ENCODE measurements at regions not wholly inside any gene's neighbourhood (a gene's known extent, or its start where the extent isn't known, plus 50 kb on each side); places are given as distances from the start of the nearest gene placed in this dataset.
"Not testable (repeated sequence)": the region's sequence is repeated elsewhere in the genome, so short reads cannot be mapped to it uniquely, and the experiment has no call there.

DNA sequence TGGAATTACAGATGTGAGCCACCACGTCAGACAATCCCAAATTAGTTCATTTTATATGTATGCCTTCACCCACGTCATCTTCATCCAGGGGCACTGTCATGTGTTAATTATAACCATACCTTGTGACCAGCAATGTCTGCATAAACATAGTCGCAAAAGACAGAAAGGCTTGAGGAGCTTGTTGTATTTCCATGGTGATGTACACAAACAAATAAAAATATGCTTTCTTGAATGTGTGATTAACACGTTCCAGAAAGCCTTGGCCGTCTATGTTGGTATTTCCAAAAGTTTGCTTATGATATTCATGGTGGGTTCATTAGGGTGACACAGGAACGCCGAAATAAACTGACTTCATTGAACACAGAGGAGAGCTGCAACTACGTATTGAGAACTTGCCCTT, 524.7 kb upstream of the ZNF717 start:
- Histone ChIP-seq H3K27ac (ENCODE audit: low read depth in 2 of 2, low read length in 2 of 2) (no peak overlapping the region), H3K36me3 (ENCODE audit: control insufficient read depth in 2 of 3, insufficient read depth in 3 of 3, low read length in 3 of 3) (no peaks in the 10 kb centered on the region), H3K4me3 (ENCODE audit: low read length in 3 of 3) (no peak overlapping the region), H3K9me3 (ENCODE audit: control insufficient read depth in 2 of 3, insufficient read depth in 1 of 3, low read length in 3 of 3) (no peaks in the 10 kb centered on the region), H3K9ac (ENCODE audit: low read length in 3 of 3) (no peak overlapping the region), H3K4me1 (ENCODE audit: control insufficient read depth in 2 of 3, insufficient read depth in 2 of 3, low read depth in 1 of 3, low read length in 3 of 3) (no peaks in the 10 kb centered on the region), H3K27me3 (ENCODE audit: control insufficient read depth, insufficient read depth, low read length) (no peaks in the 10 kb centered on the region)
- TF ChIP-seq, protein P1, sequence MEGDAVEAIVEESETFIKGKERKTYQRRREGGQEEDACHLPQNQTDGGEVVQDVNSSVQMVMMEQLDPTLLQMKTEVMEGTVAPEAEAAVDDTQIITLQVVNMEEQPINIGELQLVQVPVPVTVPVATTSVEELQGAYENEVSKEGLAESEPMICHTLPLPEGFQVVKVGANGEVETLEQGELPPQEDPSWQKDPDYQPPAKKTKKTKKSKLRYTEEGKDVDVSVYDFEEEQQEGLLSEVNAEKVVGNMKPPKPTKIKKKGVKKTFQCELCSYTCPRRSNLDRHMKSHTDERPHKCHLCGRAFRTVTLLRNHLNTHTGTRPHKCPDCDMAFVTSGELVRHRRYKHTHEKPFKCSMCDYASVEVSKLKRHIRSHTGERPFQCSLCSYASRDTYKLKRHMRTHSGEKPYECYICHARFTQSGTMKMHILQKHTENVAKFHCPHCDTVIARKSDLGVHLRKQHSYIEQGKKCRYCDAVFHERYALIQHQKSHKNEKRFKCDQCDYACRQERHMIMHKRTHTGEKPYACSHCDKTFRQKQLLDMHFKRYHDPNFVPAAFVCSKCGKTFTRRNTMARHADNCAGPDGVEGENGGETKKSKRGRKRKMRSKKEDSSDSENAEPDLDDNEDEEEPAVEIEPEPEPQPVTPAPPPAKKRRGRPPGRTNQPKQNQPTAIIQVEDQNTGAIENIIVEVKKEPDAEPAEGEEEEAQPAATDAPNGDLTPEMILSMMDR (IDR thresholded peaks at IDR 0.05; ENCODE audit: borderline replicate concordance, extremely low read depth, insufficient read depth): no peak
- intact Hi-C loops (cut with DNase I): no loop called here
- FAIRE-seq: no peak
- no peak for DNase-seq

DNA sequence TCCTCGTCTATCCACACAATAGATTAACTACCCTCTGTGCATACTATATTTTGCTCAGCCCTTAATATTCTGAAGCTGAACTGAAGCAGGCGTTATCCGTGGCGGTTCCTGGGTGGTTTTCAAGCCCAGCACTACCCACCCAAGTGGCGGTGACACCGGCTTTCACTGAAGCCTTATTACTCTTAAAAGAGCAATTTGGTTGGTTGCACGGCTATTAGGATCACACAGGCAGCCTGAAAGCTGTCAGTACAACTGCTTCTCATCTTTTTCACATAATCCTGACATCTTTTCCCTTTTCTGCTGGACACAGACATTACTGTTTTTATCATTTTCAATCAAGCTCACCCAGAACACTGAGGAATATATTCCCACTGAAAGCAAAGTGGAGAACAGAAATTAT, 525.3 kb upstream of the ZNF717 start:
- Histone ChIP-seq H3K9ac (ENCODE audit: low read length in 3 of 3) (no peak overlapping the region), H3K4me1 (ENCODE audit: control insufficient read depth in 2 of 3, insufficient read depth in 2 of 3, low read depth in 1 of 3, low read length in 3 of 3) (no peaks in the 10 kb centered on the region), H3K27ac (ENCODE audit: low read depth in 2 of 2, low read length in 2 of 2) (no peak overlapping the region), H3K27me3 (ENCODE audit: control insufficient read depth, insufficient read depth, low read length) (no peaks in the 10 kb centered on the region), H3K9me3 (ENCODE audit: control insufficient read depth in 2 of 3, insufficient read depth in 1 of 3, low read length in 3 of 3) (no peaks in the 10 kb centered on the region), H3K36me3 (ENCODE audit: control insufficient read depth in 2 of 3, insufficient read depth in 3 of 3, low read length in 3 of 3) (no peaks in the 10 kb centered on the region), H3K4me3 (ENCODE audit: low read length in 3 of 3) (no peak overlapping the region)
- no peak for FAIRE-seq
- DNase-seq: no peak
- TF ChIP-seq, protein P1 (IDR thresholded peaks at IDR 0.05; ENCODE audit: borderline replicate concordance, extremely low read depth, insufficient read depth): no peak
- intact Hi-C loops (cut with DNase I): no loop called here

DNA sequence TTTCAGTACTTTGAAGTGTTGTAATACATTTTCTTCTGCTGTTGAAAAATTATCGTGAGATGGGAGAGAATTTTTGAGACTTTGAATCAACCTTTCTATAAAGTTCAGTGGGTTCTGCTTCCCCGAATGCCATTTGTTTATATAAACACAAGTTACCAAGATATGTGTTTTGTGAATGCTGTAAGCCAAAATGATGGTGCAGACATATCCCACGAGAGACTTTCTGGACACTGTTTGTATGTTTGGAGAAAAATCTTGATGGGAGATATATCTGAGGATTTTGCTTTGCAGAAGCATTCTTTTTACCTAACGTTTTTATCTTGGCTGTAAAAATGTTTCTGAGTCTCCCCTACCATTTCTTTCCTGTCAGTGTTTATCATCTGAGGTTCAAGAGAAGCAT, 526.6 kb upstream of the ZNF717 start:
- H3K4me3 ChIP-seq (ENCODE audit: low read length in 3 of 3): no peak overlapping the region
- H3K9ac ChIP-seq (ENCODE audit: low read length in 3 of 3): no peak overlapping the region
- no peaks in the 10 kb centered on the region for H3K9me3 ChIP-seq (ENCODE audit: control insufficient read depth in 2 of 3, insufficient read depth in 1 of 3, low read length in 3 of 3)
- no peaks in the 10 kb centered on the region for H3K36me3 ChIP-seq (ENCODE audit: control insufficient read depth in 2 of 3, insufficient read depth in 3 of 3, low read length in 3 of 3)
- H3K27me3 ChIP-seq (ENCODE audit: control insufficient read depth, insufficient read depth, low read length): no peaks in the 10 kb centered on the region
- intact Hi-C loops (cut with DNase I): no loop called here
- H3K27ac ChIP-seq (ENCODE audit: low read depth in 2 of 2, low read length in 2 of 2): no peak overlapping the region
- no peak for DNase-seq
- no peak for FAIRE-seq
- TF ChIP-seq, protein P1 (IDR thresholded peaks at IDR 0.05; ENCODE audit: borderline replicate concordance, extremely low read depth, insufficient read depth): no peak
- no peaks in the 10 kb centered on the region for H3K4me1 ChIP-seq (ENCODE audit: control insufficient read depth in 2 of 3, insufficient read depth in 2 of 3, low read depth in 1 of 3, low read length in 3 of 3)

DNA sequence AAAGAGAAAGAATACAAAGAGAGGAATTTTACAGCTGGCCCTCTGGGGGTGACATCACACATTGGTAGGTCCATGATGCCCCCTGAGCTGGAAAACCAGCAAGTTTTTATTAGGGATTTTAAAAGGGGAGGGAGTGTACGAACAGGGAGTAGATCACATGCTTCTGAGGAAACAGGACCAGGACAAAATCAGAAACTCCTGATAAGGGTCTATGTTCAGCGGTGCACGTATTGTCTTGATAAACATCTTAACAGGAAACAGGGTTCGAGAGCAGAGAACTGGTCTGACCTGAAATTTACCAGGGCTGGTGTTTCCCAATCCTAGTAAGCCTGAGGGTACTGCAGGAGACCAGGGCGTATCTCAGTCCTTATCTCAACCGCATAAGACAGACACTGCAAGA, 530.6 kb upstream of the ZNF717 start:
- H3K4me3 ChIP-seq (ENCODE audit: low read length in 3 of 3); DNase-seq; H3K27me3 ChIP-seq (ENCODE audit: control insufficient read depth, insufficient read depth, low read length); H3K36me3 ChIP-seq (ENCODE audit: control insufficient read depth in 2 of 3, insufficient read depth in 3 of 3, low read length in 3 of 3); H3K4me1 ChIP-seq (ENCODE audit: control insufficient read depth in 2 of 3, insufficient read depth in 2 of 3, low read depth in 1 of 3, low read length in 3 of 3); H3K9ac ChIP-seq (ENCODE audit: low read length in 3 of 3); FAIRE-seq; H3K9me3 ChIP-seq (ENCODE audit: control insufficient read depth in 2 of 3, insufficient read depth in 1 of 3, low read length in 3 of 3); H3K27ac ChIP-seq (ENCODE audit: low read depth in 2 of 2, low read length in 2 of 2); intact Hi-C loops (cut with DNase I): not testable (repeated sequence)
